Left lung (tissue), 4 donors: ENCODE measurements at regions not wholly inside any gene's neighbourhood (a gene's known extent, or its start where the extent isn't known, plus 50 kb on each side); places are given as distances from the start of the nearest gene placed in this dataset.

ENCODE experiments used
- ATAC-seq: fragments of 200-7000 bp; cut with Tn5 transposase; one replicate; pipeline ENCODE4 v1.9.1; 2020; ENCODE audit warnings: moderate library complexity
- DNase-seq, 4 donors: peaks; one replicate each; pipeline ENCODE4 v3.0.0-alpha.2; 2013 to 2020
- H3K27ac ChIP-seq, 2 donors: fragments of 200-600 bp; sonication (generic) in 1 of 2; one replicate each; pipeline versions ENCODE4 v1.5.0 to v1.8.0; 2020 to 2021
- H3K27me3 ChIP-seq, 2 donors: fragments of 200-600 bp; sonication (generic) in 1 of 2; one replicate each; pipeline versions ENCODE4 v1.5.0 to v1.8.0; 2020 to 2021
- H3K36me3 ChIP-seq, 2 donors: fragments of 200-600 bp; sonication (generic) in 1 of 2; one replicate each; pipeline versions ENCODE4 v1.5.0 to v1.8.0; 2020 to 2021
- H3K4me1 ChIP-seq, 2 donors: fragments of 200-600 bp; one replicate each; pipeline ENCODE4 v1.8.0; 2021
- H3K4me3 ChIP-seq, 2 donors: fragments of 200-600 bp; sonication (generic) in 1 of 2; one replicate each; pipeline versions ENCODE4 v1.5.0 to v1.8.0; 2020 to 2021; ENCODE audit warnings: mild to moderate bottlenecking in 1 of 2
- H3K9me3 ChIP-seq, 2 donors: fragments of 200-600 bp; sonication (generic) in 1 of 2; one replicate each; pipeline versions ENCODE4 v1.5.0 to v1.8.0; 2020 to 2021
- intact Hi-C, 2 donors: fragments of 100-400 bp; cut with DNase I; formaldehyde crosslinking; loops; one replicate each; pipeline versions ENCODE4 v1.11.2 to v1.14.2; 2022
- TF ChIP-seq, protein P1 (sequence below), 2 donors: fragments of 200-600 bp; sonication (generic) in 1 of 2; IDR thresholded peaks; one replicate each; pipeline versions ENCODE4 v1.5.0 to v1.8.0; 2021; ENCODE audit warnings: antibody characterized with exemption in 2 of 2
- donor health status: DM: no; HTN: yes; CAD: no.
- donor health status: DM: no; HTN: no; CAD: no.

DNA sequence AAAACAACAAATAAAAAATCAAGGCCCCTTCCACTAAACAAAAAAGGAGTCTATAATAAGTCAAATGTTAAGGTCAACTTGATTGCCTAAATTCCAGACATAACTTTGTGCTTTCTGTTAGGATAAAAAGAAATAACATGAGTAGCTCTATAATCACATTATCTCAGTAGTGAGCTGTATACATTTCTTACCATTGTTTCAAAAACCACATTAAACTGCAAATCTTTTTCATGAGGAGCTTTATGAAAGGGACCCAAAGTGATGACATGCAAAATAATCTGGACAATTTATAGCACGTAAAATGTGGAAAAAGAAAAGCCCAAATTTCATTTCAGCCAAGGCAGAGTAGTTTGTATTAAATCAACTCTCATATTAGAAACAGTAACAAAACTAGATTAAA lies 269.2 kb downstream of the KLF12 start:
- intact Hi-C loops: no loop called here
- no peak for ATAC-seq

DNA sequence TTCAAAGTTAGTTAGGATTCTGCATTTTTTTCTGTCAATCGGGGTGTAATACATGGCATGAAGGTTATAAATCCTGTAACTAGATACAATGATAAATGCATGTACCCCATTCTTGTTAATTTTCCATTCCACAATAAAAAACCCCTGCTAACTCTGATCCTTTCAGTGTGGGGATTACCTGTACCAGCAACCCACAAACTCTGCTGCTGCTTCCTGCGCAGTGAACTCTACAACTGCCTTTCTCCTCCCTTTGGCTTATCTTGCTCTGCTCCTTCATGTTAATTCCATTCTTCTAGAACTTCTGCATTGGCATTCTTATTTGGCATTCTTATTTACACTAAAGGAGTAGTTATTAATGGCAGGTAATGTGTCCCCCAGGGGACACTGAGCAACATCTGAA lies 273.1 kb downstream of the KLF12 start:
- H3K9me3 ChIP-seq: no peaks in the 10 kb centered on the region
- H3K4me1 ChIP-seq: no peaks in the 10 kb centered on the region
- intact Hi-C loops: no loop called here
- no peaks in the 10 kb centered on the region for H3K36me3 ChIP-seq
- DNase-seq: no peak
- H3K27ac ChIP-seq: no peak overlapping the region
- no peak overlapping the region for H3K4me3 ChIP-seq
- no peak for ATAC-seq
- H3K27me3 ChIP-seq: no peaks in the 10 kb centered on the region
- TF ChIP-seq, protein P1, sequence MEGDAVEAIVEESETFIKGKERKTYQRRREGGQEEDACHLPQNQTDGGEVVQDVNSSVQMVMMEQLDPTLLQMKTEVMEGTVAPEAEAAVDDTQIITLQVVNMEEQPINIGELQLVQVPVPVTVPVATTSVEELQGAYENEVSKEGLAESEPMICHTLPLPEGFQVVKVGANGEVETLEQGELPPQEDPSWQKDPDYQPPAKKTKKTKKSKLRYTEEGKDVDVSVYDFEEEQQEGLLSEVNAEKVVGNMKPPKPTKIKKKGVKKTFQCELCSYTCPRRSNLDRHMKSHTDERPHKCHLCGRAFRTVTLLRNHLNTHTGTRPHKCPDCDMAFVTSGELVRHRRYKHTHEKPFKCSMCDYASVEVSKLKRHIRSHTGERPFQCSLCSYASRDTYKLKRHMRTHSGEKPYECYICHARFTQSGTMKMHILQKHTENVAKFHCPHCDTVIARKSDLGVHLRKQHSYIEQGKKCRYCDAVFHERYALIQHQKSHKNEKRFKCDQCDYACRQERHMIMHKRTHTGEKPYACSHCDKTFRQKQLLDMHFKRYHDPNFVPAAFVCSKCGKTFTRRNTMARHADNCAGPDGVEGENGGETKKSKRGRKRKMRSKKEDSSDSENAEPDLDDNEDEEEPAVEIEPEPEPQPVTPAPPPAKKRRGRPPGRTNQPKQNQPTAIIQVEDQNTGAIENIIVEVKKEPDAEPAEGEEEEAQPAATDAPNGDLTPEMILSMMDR (IDR thresholded peaks at IDR 0.05): no peak

More for the DNA sequence above, 269.2 kb downstream of the KLF12 start:
- Histone ChIP-seq H3K4me3 (no peak overlapping the region), H3K27me3 (no peaks in the 10 kb centered on the region), H3K27ac (no peak overlapping the region), H3K36me3 (no peaks in the 10 kb centered on the region), H3K4me1 (peaks cover 0 to under 1% of the 10 kb centered on the region in 2 donors), H3K9me3 (no peaks in the 10 kb centered on the region)
- DNase-seq: no peak
- TF ChIP-seq, protein P1 (IDR thresholded peaks at IDR 0.05): no peak

DNA sequence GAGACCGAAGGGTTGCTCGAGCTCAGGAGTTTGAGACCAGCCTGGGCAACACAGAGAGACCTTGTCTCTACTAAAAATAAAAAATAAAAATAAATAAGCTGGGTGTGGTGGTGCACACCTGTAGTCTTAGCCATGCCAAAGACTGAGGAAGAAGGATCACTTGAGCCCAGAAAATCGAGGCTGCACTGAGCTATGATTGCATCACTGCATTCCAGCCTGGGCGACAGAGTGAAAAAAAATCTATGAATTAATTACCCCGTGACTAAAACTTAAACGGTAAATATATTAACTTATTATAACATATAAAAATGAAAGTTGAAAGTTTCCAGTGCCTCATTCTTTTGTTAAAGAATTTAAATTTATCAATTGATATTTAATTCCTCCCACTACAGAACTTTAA lies 273.7 kb downstream of the KLF12 start:
- TF ChIP-seq, protein P1 (IDR thresholded peaks at IDR 0.05): no peak
- intact Hi-C loops: no loop called here

DNA sequence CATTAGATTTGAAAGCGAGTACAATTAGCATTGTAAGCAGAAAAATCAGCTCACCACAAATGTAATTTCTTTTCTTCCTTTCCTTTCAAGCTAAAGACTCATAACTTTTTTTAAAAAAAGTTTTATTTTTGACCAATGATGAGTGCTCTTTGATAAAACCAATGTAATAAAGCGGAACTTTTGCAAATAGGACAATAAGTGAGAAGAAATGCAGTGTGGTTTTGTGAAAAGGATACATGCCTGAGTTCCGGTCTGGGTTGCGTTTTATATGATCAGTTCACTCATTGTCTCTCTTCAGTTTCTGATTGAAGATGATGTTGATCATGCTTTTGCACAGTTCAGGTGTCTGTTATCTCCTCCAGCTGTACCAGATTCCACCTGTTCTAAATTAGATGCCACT lies 274.4 kb downstream of the KLF12 start:
- intact Hi-C loops: no loop called here
- Histone ChIP-seq H3K4me3 (no peak overlapping the region), H3K27ac (no peak overlapping the region), H3K9me3 (no peaks in the 10 kb centered on the region), H3K4me1 (no peaks in the 10 kb centered on the region), H3K36me3 (no peaks in the 10 kb centered on the region), H3K27me3 (no peaks in the 10 kb centered on the region)
- DNase-seq (no peak), ATAC-seq (no peak)
- TF ChIP-seq, protein P1 (IDR thresholded peaks at IDR 0.05): no peak

More for the DNA sequence above, 273.7 kb downstream of the KLF12 start:
- DNase-seq: no peak
- Histone ChIP-seq H3K4me3 (no peak overlapping the region), H3K4me1 (no peaks in the 10 kb centered on the region), H3K27ac (no peak overlapping the region), H3K36me3 (no peaks in the 10 kb centered on the region), H3K9me3 (no peaks in the 10 kb centered on the region), H3K27me3 (no peaks in the 10 kb centered on the region)
- ATAC-seq: no peak

DNA sequence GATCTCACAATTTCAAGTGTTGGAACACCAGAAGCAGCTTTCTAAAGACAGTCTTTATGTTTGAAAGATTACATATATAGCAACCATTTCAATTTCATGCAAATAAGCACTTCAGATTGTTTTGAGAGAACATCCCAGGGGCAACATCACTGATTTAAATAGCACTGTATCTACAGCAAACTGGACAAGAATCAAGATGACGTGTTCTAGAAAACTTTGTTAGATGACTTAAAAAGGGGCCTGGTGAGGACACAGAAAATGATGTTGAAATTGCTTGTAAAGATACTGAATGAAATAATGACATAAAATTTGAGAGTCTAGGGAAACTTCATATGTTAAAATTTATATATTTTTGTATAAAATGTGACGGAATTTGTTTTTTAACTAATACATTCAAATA lies 277.1 kb downstream of the KLF12 start:
- DNase-seq: no peak
- Histone ChIP-seq H3K9me3 (no peaks in the 10 kb centered on the region), H3K4me3 (no peak overlapping the region), H3K27me3 (no peaks in the 10 kb centered on the region), H3K4me1 (no peaks in the 10 kb centered on the region), H3K27ac (no peak overlapping the region), H3K36me3 (no peaks in the 10 kb centered on the region)
- intact Hi-C loops: no loop called here
- ATAC-seq: no peak
- TF ChIP-seq, protein P1 (IDR thresholded peaks at IDR 0.05): no peak
